Gastroesophageal sphincter (tissue), 3 donors: ENCODE measurements at regions not wholly inside any gene's neighbourhood (a gene's known extent, or its start where the extent isn't known, plus 50 kb on each side); places are given as distances from the start of the nearest gene placed in this dataset.

Source experiments
- EP300 ChIP-seq: sonication (generic); formaldehyde crosslinking; IDR thresholded peaks from one replicate; pipeline ENCODE4 v1.6.1; 2017; ENCODE audit warnings: antibody characterized with exemption, mild to moderate bottlenecking
- POLR2A ChIP-seq, 2 donors: fragments of 450-650 bp; IDR thresholded peaks; one replicate each; pipeline ENCODE4 v1.6.1; 2017; ENCODE audit warnings: antibody characterized with exemption in 2 of 2, mild to moderate bottlenecking in 2 of 2, moderate library complexity in 1 of 2
- TF ChIP-seq, protein P1 (sequence below), 4 experiments: fragments of 200-600 bp in 2 of 4; fragments of 450-650 bp in 2 of 4; sonication (generic) in 1 of 4; IDR thresholded peaks; one replicate each; pipeline ENCODE4 v1.5.1; 2017 to 2019; ENCODE audit warnings: antibody characterized with exemption in 4 of 4, mild to moderate bottlenecking in 2 of 4, moderate library complexity in 2 of 4

DNA sequence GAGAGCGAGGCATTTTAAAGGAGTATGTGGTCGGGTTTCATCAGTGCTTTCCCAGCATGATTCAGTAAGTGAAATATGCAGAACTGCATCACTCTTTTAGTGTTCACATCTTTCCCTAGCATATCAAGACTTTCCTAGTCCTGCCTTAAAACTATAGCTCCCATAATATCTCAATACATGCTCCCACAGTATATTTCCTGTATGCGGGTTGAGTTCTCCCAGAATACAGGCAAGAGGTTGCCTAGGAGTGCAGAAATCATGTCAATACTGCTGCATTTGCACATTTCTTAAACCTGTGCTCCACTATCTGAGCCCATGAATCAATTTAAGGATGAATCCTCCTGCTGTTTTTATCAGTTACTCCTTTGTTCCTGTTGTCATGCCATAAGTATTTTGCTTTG lies 386.6 kb upstream of the SLC35B3 start:
- TF ChIP-seq, protein P1, sequence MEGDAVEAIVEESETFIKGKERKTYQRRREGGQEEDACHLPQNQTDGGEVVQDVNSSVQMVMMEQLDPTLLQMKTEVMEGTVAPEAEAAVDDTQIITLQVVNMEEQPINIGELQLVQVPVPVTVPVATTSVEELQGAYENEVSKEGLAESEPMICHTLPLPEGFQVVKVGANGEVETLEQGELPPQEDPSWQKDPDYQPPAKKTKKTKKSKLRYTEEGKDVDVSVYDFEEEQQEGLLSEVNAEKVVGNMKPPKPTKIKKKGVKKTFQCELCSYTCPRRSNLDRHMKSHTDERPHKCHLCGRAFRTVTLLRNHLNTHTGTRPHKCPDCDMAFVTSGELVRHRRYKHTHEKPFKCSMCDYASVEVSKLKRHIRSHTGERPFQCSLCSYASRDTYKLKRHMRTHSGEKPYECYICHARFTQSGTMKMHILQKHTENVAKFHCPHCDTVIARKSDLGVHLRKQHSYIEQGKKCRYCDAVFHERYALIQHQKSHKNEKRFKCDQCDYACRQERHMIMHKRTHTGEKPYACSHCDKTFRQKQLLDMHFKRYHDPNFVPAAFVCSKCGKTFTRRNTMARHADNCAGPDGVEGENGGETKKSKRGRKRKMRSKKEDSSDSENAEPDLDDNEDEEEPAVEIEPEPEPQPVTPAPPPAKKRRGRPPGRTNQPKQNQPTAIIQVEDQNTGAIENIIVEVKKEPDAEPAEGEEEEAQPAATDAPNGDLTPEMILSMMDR (IDR thresholded peaks at IDR 0.05) = no peak
- TF ChIP-seq EP300 (no peak), POLR2A (IDR thresholded peaks at IDR 0.05) (no peak)
